ENCODE measurements at regions not wholly inside any gene's neighbourhood (a gene's known extent, or its start where the extent isn't known, plus 50 kb on each side); places are given as distances from the start of the nearest gene placed in this dataset.

GRCh38 chr10:24156686-24157085, 52.3 kb upstream of the KIAA1217 start:
- 32% methylated on average over 1 of the region's 3 CpGs for WGBS (ENCODE audit: insufficient coverage)
- H3K27ac Mint-ChIP-seq = no peak overlapping the region
- Histone ChIP-seq H3K36me3 (ENCODE audit: control insufficient read depth, insufficient read depth, low read length) (no peaks in the 10 kb centered on the region), H3K4me3 (ENCODE audit: low read length) (no peak overlapping the region), H3K9me3 (ENCODE audit: control insufficient read depth, insufficient read depth, low read length) (peaks cover 2% of the 10 kb centered on the region), H3K4me1 (ENCODE audit: control insufficient read depth, insufficient read depth, low read length) (no peaks in the 10 kb centered on the region), H3K27ac (ENCODE audit: low read length) (no peak overlapping the region), H3K27me3 (ENCODE audit: control insufficient read depth, insufficient read depth, low read length) (no peaks in the 10 kb centered on the region)
- no peaks in the 10 kb centered on the region for H3K36me3 Mint-ChIP-seq
- H3K4me3 Mint-ChIP-seq = no peak overlapping the region
- TF ChIP-seq CTCF (IDR thresholded peaks at IDR 0.05) = no peak
- H3K27me3 Mint-ChIP-seq (ENCODE audit: low read depth in 2 of 2) = no peaks in the 10 kb centered on the region
- no peak for ATAC-seq
- peaks cover 3% of the 10 kb centered on the region in 2 donors for H3K9me3 Mint-ChIP-seq
- intact Hi-C loops (cut with micrococcal nuclease) = no loop called here
- H3K4me1 Mint-ChIP-seq = no peaks in the 10 kb centered on the region
- DNase-seq = no peak

GRCh38 chr10:24157567-24157966, 51.4 kb upstream of the KIAA1217 start:
- Histone ChIP-seq H3K4me3 (ENCODE audit: low read length) (no peak overlapping the region), H3K27me3 (ENCODE audit: control insufficient read depth, insufficient read depth, low read length) (no peaks in the 10 kb centered on the region), H3K9me3 (ENCODE audit: control insufficient read depth, insufficient read depth, low read length) (peaks cover 2% of the 10 kb centered on the region), H3K36me3 (ENCODE audit: control insufficient read depth, insufficient read depth, low read length) (no peaks in the 10 kb centered on the region), H3K4me1 (ENCODE audit: control insufficient read depth, insufficient read depth, low read length) (no peaks in the 10 kb centered on the region), H3K27ac (ENCODE audit: low read length) (no peak overlapping the region)
- no peaks in the 10 kb centered on the region for H3K4me1 Mint-ChIP-seq
- ATAC-seq = no peak
- no peak for DNase-seq
- no peak overlapping the region for H3K27ac Mint-ChIP-seq
- no peak for TF ChIP-seq CTCF (IDR thresholded peaks at IDR 0.05)
- intact Hi-C loops (cut with micrococcal nuclease) = no loop called here
- H3K27me3 Mint-ChIP-seq (ENCODE audit: low read depth in 2 of 2) = no peaks in the 10 kb centered on the region
- H3K36me3 Mint-ChIP-seq = no peaks in the 10 kb centered on the region
- peaks cover 3 to 4% of the 10 kb centered on the region in 2 donors for H3K9me3 Mint-ChIP-seq
- no peak overlapping the region for H3K4me3 Mint-ChIP-seq

Data from natural killer cell (primary cell).